Hepatocyte (in vitro differentiated cells): ENCODE measurements at regions not wholly inside any gene's neighbourhood (a gene's known extent, or its start where the extent isn't known, plus 50 kb on each side); places are given as distances from the start of the nearest gene placed in this dataset.

Experiments used
- EZH2 ChIP-seq: fragments of 200-600 bp; sonication (generic); IDR thresholded peaks from 2 replicates; pipeline ENCODE4 v1.6.1; 2016; ENCODE audit warnings: antibody characterized with exemption, mild to moderate bottlenecking, borderline replicate concordance
- TF ChIP-seq, protein P1 (sequence below): fragments of 200-600 bp; sonication (generic); IDR thresholded peaks from 2 replicates; pipeline ENCODE4 v1.5.1; 2016; ENCODE audit warnings: antibody characterized with exemption, mild to moderate bottlenecking; ENCODE audit not compliant: poor library complexity

DNA sequence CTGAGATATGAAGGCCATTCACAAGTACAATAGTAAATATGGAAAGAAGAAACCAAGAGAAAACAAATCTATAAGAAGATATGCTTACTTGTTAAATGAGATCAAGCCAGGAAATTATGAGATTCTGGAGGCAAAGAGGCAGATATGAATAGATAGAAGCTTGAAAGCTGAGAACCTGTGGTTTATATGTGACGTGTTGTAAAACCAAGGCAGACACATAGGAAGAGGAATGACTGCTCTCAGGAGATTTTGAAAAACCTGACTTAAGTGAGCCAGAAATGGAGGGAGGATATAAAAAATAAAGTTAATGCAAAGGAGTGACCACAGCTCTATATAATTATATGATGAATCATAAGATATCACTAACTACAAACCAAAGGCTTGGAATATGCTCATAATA lies 1160.5 kb upstream of the CNTN5 start:
- TF ChIP-seq, protein P1, sequence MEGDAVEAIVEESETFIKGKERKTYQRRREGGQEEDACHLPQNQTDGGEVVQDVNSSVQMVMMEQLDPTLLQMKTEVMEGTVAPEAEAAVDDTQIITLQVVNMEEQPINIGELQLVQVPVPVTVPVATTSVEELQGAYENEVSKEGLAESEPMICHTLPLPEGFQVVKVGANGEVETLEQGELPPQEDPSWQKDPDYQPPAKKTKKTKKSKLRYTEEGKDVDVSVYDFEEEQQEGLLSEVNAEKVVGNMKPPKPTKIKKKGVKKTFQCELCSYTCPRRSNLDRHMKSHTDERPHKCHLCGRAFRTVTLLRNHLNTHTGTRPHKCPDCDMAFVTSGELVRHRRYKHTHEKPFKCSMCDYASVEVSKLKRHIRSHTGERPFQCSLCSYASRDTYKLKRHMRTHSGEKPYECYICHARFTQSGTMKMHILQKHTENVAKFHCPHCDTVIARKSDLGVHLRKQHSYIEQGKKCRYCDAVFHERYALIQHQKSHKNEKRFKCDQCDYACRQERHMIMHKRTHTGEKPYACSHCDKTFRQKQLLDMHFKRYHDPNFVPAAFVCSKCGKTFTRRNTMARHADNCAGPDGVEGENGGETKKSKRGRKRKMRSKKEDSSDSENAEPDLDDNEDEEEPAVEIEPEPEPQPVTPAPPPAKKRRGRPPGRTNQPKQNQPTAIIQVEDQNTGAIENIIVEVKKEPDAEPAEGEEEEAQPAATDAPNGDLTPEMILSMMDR: no peak
- no peak for TF ChIP-seq EZH2
